MM.1S (cell line): ENCODE measurements at regions not wholly inside any gene's neighbourhood (a gene's known extent, or its start where the extent isn't known, plus 50 kb on each side); places are given as distances from the start of the nearest gene placed in this dataset.

Source experiments
- EZH2 ChIP-seq: fragments of 300-600 bp; sonication (generic); optimal IDR thresholded peaks from 2 replicates; pipeline ENCODE3; 2017; ENCODE audit warnings: low read depth, mild to moderate bottlenecking, antibody characterized with exemption, low read length, mixed read lengths
- EZH2phosphoT487 ChIP-seq: fragments of 300-600 bp; sonication (generic); IDR thresholded peaks from 2 replicates; pipeline ENCODE4 v1.6.1; 2018; ENCODE audit warnings: antibody characterized with exemption, low read length
- TF ChIP-seq, protein P1 (sequence below): fragments of 300-600 bp; sonication (generic); IDR thresholded peaks from 2 replicates; pipeline ENCODE4 v1.5.1; 2016; ENCODE audit warnings: antibody characterized with exemption, low read length, mixed read lengths

DNA sequence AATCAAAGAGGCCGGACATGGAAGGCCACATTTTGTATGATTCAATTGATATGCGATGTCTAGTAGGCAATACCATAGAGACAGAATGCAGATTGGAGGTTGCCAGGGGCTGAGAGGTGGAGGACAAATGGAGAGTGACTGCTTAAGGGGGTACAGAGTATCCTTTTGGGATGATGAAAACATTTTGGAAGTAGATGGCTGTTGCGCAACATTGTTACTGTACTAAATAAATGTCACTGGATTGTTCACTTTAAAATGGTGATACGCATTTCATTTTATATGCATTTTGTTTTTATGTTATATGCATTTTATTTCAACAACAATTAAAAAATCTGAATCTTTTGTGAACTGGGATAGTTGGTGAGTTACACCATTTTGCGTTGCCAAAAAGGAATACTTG lies 99.7 kb upstream of the AGBL1 start:
- no peak for TF ChIP-seq EZH2
- TF ChIP-seq, protein P1, sequence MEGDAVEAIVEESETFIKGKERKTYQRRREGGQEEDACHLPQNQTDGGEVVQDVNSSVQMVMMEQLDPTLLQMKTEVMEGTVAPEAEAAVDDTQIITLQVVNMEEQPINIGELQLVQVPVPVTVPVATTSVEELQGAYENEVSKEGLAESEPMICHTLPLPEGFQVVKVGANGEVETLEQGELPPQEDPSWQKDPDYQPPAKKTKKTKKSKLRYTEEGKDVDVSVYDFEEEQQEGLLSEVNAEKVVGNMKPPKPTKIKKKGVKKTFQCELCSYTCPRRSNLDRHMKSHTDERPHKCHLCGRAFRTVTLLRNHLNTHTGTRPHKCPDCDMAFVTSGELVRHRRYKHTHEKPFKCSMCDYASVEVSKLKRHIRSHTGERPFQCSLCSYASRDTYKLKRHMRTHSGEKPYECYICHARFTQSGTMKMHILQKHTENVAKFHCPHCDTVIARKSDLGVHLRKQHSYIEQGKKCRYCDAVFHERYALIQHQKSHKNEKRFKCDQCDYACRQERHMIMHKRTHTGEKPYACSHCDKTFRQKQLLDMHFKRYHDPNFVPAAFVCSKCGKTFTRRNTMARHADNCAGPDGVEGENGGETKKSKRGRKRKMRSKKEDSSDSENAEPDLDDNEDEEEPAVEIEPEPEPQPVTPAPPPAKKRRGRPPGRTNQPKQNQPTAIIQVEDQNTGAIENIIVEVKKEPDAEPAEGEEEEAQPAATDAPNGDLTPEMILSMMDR, result no peak
- TF ChIP-seq EZH2phosphoT487, result no peak
